HCT116 (cell line): ENCODE measurements at regions not wholly inside any gene's neighbourhood (a gene's known extent, or its start where the extent isn't known, plus 50 kb on each side); places are given as distances from the start of the nearest gene placed in this dataset.

Experiments
- CTCF ChIP-seq, 3 experiments: fragments of 200-600 bp in 1 of 3; sonication (generic) in 1 of 3; IDR thresholded peaks in 2 of 3; conservative IDR thresholded peaks in 1 of 3; 2 replicates each; pipeline ENCODE4 v1.5.1; 2012 to 2017; ENCODE audit warnings: low read depth in 2 of 3, low read length in 2 of 3, antibody characterized with exemption in 1 of 3, borderline replicate concordance in 1 of 3, control low read depth in 1 of 3, mild to moderate bottlenecking in 1 of 3, mixed read lengths in 1 of 3, mixed run types in 1 of 3, moderate library complexity in 1 of 3; ENCODE audit not compliant: insufficient read depth in 1 of 3
- EZH2 ChIP-seq: fragments of 200-600 bp; sonication (generic); IDR thresholded peaks from 2 replicates; pipeline ENCODE4 v1.6.1; 2017; ENCODE audit warnings: antibody characterized with exemption, mixed run types
- EZH2phosphoT487 ChIP-seq: fragments of 200-600 bp; IDR thresholded peaks from 2 replicates; pipeline ENCODE4 v1.6.1; 2018; ENCODE audit warnings: antibody characterized with exemption, borderline replicate concordance
- JUND ChIP-seq: IDR thresholded peaks from 2 replicates; pipeline ENCODE4 v1.6.1; 2012
- MAX ChIP-seq: IDR thresholded peaks from 2 replicates; pipeline ENCODE4 v1.6.1; 2012
- POLR2A ChIP-seq: IDR thresholded peaks from 2 replicates; pipeline ENCODE4 v1.7.0; 2011; ENCODE audit warnings: borderline replicate concordance; ENCODE audit not compliant: insufficient read depth, insufficient read length; ENCODE audit errors: extremely low read depth
- SP1 ChIP-seq: IDR thresholded peaks from 2 replicates; pipeline ENCODE4 v1.6.1; 2012; ENCODE audit warnings: low read depth
- ZNF274 ChIP-seq: fragments of 200-500 bp; sonication (Bioruptor generic); IDR thresholded peaks from 2 replicates; pipeline ENCODE4 v1.6.1; 2014; ENCODE audit warnings: mild to moderate bottlenecking, low read depth, low read length, inconsistent platforms

- TF ChIP-seq CTCF (IDR thresholded peaks at IDR 0.05 in 2 of 3, conservative IDR thresholded peaks at IDR 0.05 in 1 of 3; ENCODE audit: borderline replicate concordance in 1 of 3, insufficient read depth in 1 of 3, low read depth in 2 of 3, low read length in 2 of 3) (no peak), EZH2phosphoT487 (no peak), SP1 (no peak), JUND (no peak), MAX (no peak), EZH2 (no peak), POLR2A (no peak), ZNF274 (no peak)
These were observed 68.1 kb upstream of the OGFRL1 start for GRCh38 chr6:71220466-71220865.
